ENCODE measurements at regions not wholly inside any gene's neighbourhood (a gene's known extent, or its start where the extent isn't known, plus 50 kb on each side); places are given as distances from the start of the nearest gene placed in this dataset.

DNA sequence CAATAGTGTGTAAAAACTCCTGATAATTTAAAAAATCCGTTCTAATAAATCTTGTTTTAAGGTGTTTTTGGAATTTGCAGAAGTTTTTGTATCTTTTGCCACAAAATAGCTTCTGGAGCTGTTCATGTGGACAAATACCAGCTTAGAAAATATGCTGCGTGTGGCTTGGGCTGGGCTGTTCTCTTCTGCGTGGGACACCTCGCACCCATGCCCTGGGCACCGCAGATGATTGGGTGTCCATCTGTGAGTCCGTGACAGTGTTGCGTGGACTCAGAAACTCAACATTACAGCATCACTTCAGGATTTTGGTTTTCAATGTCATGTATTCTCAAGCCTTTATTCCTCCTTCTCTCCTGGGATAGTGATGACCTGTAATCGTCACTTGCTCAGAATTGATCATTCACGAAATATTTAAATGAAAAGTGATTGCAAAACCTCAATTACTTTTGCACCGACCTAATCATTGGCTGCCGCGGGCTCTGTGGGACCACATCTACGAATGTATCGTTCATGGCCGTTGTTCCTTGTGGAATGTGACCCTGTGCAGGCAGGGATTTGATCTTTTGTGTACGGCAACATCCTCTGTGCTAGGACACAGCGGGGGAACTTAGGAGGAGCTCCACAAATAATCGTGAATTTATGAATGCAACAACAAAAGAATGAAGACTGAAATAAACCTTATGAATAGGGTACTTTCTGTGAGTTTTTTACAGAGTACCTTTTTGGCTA lies 210.3 kb upstream of the FOXF1 start:
- FAIRE-seq, result no peak
- POLR2A ChIA-PET, result no interaction called here
- no peak for ATAC-seq

DNA sequence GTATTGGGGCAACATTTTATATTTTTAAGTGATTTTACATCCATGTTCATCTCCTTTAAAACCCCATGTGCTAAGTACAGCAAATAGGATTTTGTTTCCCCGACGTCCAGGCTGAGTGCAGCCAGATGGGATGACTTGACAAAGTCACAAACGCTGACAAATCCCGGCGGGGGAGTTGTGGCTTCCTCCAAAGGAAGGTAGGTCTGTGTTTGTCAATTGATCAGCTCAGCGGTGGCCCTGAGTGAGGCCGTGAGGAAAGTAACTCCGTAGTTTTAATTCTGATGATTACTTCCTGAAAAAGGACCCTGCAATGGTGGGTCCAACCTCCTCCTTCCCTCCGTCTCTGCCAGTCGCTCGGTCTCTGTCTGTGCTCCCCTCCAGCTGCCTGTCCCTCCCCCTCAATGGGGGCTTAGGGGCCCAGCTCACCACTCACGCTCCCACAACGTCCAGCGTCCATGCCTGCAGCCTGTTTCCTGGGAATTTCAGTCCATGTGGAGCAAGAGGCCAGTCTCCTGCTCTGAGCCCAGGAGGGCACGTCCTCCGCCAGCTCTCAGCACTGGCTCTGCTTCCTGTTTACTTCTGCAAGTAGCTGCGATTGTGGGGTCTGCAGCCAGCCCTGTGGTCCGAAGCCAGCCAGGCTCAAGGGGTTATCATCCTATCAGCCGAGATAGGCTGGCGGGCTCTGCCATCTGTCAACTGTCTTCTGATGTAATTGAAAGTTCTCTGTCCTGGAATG lies 209.4 kb upstream of the FOXF1 start:
- ATAC-seq, result no peak
- WGBS (ENCODE audit: missing lambda C conversion rate), result 53% methylated on average over 19 of the region's 20 CpGs
- no peak for DNase-seq (ENCODE audit: low read depth in 1 of 2, low spot score in 1 of 2)
- no peak overlapping the region for H3K4me2 ChIP-seq
- POLR2A ChIA-PET, result no interaction called here
- TF ChIP-seq, protein P1, sequence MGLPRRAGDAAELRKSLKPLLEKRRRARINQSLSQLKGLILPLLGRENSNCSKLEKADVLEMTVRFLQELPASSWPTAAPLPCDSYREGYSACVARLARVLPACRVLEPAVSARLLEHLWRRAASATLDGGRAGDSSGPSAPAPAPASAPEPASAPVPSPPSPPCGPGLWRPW (IDR thresholded peaks at IDR 0.05), result no peak
- TF ChIP-seq FOSL2 (IDR thresholded peaks at IDR 0.05) (no peak), FOSL2 (CRISPR knock-in tag; IDR thresholded peaks at IDR 0.05) (no peak), CEBPB (IDR thresholded peaks at IDR 0.05) (no peak), JUN (IDR thresholded peaks at IDR 0.05) (no peak), MYC (IDR thresholded peaks at IDR 0.05; ENCODE audit: borderline replicate concordance, low read length) (no peak), TFCP2L1 (CRISPR knock-in tag; IDR thresholded peaks at IDR 0.05) (no peak), KDM5A (IDR thresholded peaks at IDR 0.05) (no peak), BCL3 (IDR thresholded peaks at IDR 0.05) (no peak), RNF2 (IDR thresholded peaks at IDR 0.05; ENCODE audit: borderline replicate concordance, low read depth) (no peak), NR3C1 (IDR thresholded peaks at IDR 0.05) (no peak), USF2 (IDR thresholded peaks at IDR 0.05) (no peak), CBX2 (IDR thresholded peaks at IDR 0.05; ENCODE audit: borderline replicate concordance, low read depth) (no peak), ZSCAN20 (CRISPR knock-in tag; IDR thresholded peaks at IDR 0.05) (no peak), EHMT2 (IDR thresholded peaks at IDR 0.05; ENCODE audit: low read depth) (no peak)
- no peaks in the 10 kb centered on the region for H3K9me3 ChIP-seq
- FAIRE-seq, result no peak
- CTCF ChIA-PET, result interaction anchor here (2.3 kb wide), 1 partner anchor 217 kb away, joined by 10 read pairs; no protein-coding TSS in a partner anchor
- no peak overlapping the region for H3K4me3 ChIP-seq
- no peaks in the 10 kb centered on the region for H3K4me1 ChIP-seq
- no peak overlapping the region for H3K27ac ChIP-seq

More for the DNA sequence above, 210.3 kb upstream of the FOXF1 start:
- Histone ChIP-seq H3K4me3 (no peak overlapping the region), H3K4me2 (no peak overlapping the region), H3K4me1 (no peaks in the 10 kb centered on the region), H3K27ac (no peak overlapping the region), H3K9me3 (no peaks in the 10 kb centered on the region)
- CTCF ChIA-PET, result interaction anchor here (0.7 to 2.3 kb wide), 4 partner anchors 40 to 227 kb away, joined by 3 to 10 read pairs (median 4); no protein-coding TSS in a partner anchor
- TF ChIP-seq ZNF302 (CRISPR knock-in tag; IDR thresholded peaks at IDR 0.05), result no peak
- DNase-seq (ENCODE audit: low read depth in 1 of 2, low spot score in 1 of 2), result no peak
- 52% methylated on average over 18 of the region's 18 CpGs for WGBS (ENCODE audit: missing lambda C conversion rate)

DNA sequence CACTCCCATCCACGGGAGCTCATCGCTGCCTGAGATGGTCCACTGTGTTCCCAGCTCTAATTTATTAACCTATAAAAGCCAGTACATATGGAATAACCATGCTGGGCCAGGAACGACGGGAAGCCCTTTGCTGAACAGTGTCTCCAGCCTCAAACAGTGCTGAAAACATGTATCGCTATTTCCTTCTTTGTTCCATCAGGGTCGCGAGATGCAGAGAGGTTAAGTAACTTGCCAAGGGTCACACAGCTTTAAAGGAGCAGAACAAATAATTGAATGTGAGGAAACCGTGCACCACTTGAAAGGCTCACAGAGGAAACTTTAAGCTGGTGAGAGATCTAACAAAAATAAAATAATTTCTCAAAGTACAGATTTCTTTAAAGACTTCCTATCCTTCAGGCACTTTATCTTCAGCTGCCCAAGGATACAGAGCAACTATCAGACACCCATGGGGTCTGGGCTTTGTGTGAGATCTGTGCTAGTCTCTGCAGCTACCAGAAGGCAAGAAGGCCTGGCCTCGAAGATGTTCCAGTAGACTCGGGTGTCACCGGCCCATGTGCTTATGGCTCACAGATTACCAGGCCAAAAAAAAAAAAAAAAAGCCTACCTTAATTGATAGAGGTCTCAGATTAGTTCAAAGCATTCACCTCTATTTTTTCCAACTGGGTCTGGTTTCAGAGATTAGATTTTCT lies 207.8 kb upstream of the FOXF1 start:
- WGBS (ENCODE audit: missing lambda C conversion rate), result 54% methylated on average over 11 of the region's 11 CpGs

More for the DNA sequence above, 207.8 kb upstream of the FOXF1 start:
- Histone ChIP-seq H3K27ac (no peak overlapping the region), H3K4me2 (no peak overlapping the region), H3K4me1 (peaks cover 7% of the 10 kb centered on the region; the same call in 2 of the 3 replicates), H3K4me3 (no peak overlapping the region), H3K9me3 (no peaks in the 10 kb centered on the region)
- DNase-seq (ENCODE audit: low read depth in 1 of 2, low spot score in 1 of 2), result no peak
- POLR2A ChIA-PET, result no interaction called here
- CTCF ChIA-PET, result no interaction called here
- TF ChIP-seq FOSB (CRISPR knock-in tag; IDR thresholded peaks at IDR 0.05) (no peak), RAD21 (conservative IDR thresholded peaks at IDR 0.05 in 1 of 2, IDR thresholded peaks at IDR 0.05 in 1 of 2) (no peak), NFE2L2 (conservative IDR thresholded peaks at IDR 0.05; ENCODE audit: low read length) (no peak), TP53 (CRISPR knock-in tag; IDR thresholded peaks at IDR 0.05) (no peak), CHD2 (IDR thresholded peaks at IDR 0.05; ENCODE audit: low read length, partially characterized antibody) (no peak), SMC3 (IDR thresholded peaks at IDR 0.05) (no peak), HDAC2 (IDR thresholded peaks at IDR 0.05) (no peak), PHF8 (IDR thresholded peaks at IDR 0.05; ENCODE audit: borderline replicate concordance, low read depth) (no peak), RNF2 (IDR thresholded peaks at IDR 0.05; ENCODE audit: borderline replicate concordance, low read depth) (no peak)
- TF ChIP-seq, protein P1 (IDR thresholded peaks at IDR 0.05), result no peak
- no peak for ATAC-seq
- no peak for FAIRE-seq

All from A549 (cell line).